Dendritic cell treated with granulocyte-macrophage colony-stimulating factor and Interleukin-4, amounts not matched to agents 40 ng/mL and 50 ng/mL, for 4 days (primary cell): ENCODE measurements at regions not wholly inside any gene's neighbourhood (a gene's known extent, or its start where the extent isn't known, plus 50 kb on each side); places are given as distances from the start of the nearest gene placed in this dataset.
A peak's percentile ranks its signal among the peaks of the same experiment; 100 is the strongest.

Experiments
- H3K27ac Mint-ChIP-seq: one replicate; pipeline ENCODE4 v1.8.0; 2022; ENCODE audit warnings: mild to moderate bottlenecking, mixed read lengths
- H3K27me3 Mint-ChIP-seq: one replicate; pipeline ENCODE4 v1.8.0; 2022; ENCODE audit warnings: mild to moderate bottlenecking, mixed read lengths
- H3K36me3 Mint-ChIP-seq: one replicate; pipeline ENCODE4 v1.8.0; 2022; ENCODE audit warnings: low read depth, mixed read lengths
- H3K4me1 Mint-ChIP-seq: one replicate; pipeline ENCODE4 v1.8.0; 2022; ENCODE audit warnings: low read depth, mixed read lengths
- H3K4me3 Mint-ChIP-seq: one replicate; pipeline ENCODE4 v1.8.0; 2022; ENCODE audit warnings: mild to moderate bottlenecking, moderate library complexity, mixed read lengths
- H3K9me3 Mint-ChIP-seq: one replicate; pipeline ENCODE4 v1.8.0; 2022; ENCODE audit warnings: mixed read lengths
- intact Hi-C: fragments of 100-400 bp; cut with micrococcal nuclease; formaldehyde crosslinking; loops from one replicate; pipeline ENCODE4 v1.15.0; 2022

DNA sequence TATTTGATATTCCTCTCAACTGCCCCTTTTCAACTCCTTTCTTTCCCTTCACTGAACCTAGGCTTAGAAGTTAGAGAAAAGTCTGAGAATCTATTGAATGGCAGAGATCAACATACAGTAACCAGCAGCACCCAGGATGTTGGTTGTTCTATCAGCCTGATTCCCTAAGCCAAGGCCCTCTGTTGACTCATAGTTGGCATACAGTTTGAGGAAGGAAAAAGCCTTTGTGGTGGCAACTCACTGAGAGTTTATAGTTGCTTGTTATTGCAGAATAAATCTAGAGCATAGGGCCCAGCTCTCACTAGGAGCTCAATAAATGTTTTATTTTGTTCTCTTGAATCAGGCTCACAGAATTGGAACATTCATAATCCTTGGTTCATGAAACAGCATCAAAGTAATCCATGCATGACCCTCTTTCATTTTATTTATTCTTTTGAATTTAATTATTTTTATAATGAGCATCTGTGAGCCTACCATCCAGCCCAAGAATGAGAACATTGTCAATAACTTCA lies 119.1 kb upstream of the ADGRF1 start:
- intact Hi-C loops = loop anchor here (5.0 to 10.0 kb wide), 3 partner anchors 56 to 146 kb away; partner anchors contain the start of gene TNFRSF21
- Mint-ChIP-seq H3K27me3 (peaks cover 5% of the 10 kb centered on the region), H3K36me3 (no peaks in the 10 kb centered on the region), H3K9me3 (no peaks in the 10 kb centered on the region), H3K27ac (peak overlapping the region; percentile 58), H3K4me3 (no peak overlapping the region), H3K4me1 (peaks cover 46% of the 10 kb centered on the region)

GRCh38 chr6:47160702-47161101 lies 118.6 kb upstream of the ADGRF1 start:
- Mint-ChIP-seq H3K4me1 (peaks cover 41% of the 10 kb centered on the region), H3K27ac (peak overlapping the region; percentile 58), H3K36me3 (no peaks in the 10 kb centered on the region), H3K9me3 (no peaks in the 10 kb centered on the region), H3K27me3 (peaks cover 9% of the 10 kb centered on the region), H3K4me3 (no peak overlapping the region)
- intact Hi-C loops = loop anchor here (5.0 to 10.0 kb wide), 3 partner anchors 56 to 147 kb away; partner anchors contain the start of gene TNFRSF21

GRCh38 chr6:47159763-47160162 lies 117.6 kb upstream of the ADGRF1 start:
- Mint-ChIP-seq H3K4me3 (no peak overlapping the region), H3K27ac (no peak overlapping the region), H3K9me3 (no peaks in the 10 kb centered on the region), H3K4me1 (peaks cover 41% of the 10 kb centered on the region), H3K27me3 (peaks cover 14% of the 10 kb centered on the region), H3K36me3 (no peaks in the 10 kb centered on the region)
- intact Hi-C loops = loop anchor here (5.0 to 10.0 kb wide), 3 partner anchors 55 to 148 kb away; partner anchors contain the start of gene TNFRSF21

GRCh38 chr6:47157653-47158219 lies 115.6 kb upstream of the ADGRF1 start:
- H3K4me1 Mint-ChIP-seq = peaks cover 35% of the 10 kb centered on the region
- peaks cover 23% of the 10 kb centered on the region for H3K27me3 Mint-ChIP-seq
- intact Hi-C loops = no loop called here
- no peaks in the 10 kb centered on the region for H3K36me3 Mint-ChIP-seq
- no peak overlapping the region for H3K4me3 Mint-ChIP-seq
- no peak overlapping the region for H3K27ac Mint-ChIP-seq
- H3K9me3 Mint-ChIP-seq = no peaks in the 10 kb centered on the region

DNA sequence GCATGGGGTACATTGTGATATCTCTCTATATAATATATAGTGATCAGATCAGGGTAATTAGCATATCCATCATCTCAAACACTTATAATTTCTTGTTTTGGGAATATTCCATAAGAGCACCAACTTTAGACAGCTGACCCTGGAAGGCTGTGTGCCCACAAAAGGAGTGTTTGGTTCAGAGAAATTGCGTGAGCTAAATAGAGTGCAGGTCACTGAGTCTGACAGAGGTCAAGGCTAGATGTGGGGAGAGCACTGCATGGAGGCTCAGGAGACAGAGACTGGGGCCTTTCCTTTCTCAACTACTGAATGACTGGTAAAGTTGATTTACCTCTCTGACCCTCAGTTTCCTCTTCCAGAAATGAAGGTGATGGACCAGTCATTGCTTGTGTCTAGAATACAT lies 114.9 kb upstream of the ADGRF1 start:
- Mint-ChIP-seq H3K4me3 (no peak overlapping the region), H3K27ac (no peak overlapping the region), H3K36me3 (no peaks in the 10 kb centered on the region), H3K27me3 (peaks cover 24% of the 10 kb centered on the region), H3K4me1 (peaks cover 34% of the 10 kb centered on the region), H3K9me3 (no peaks in the 10 kb centered on the region)
- intact Hi-C loops = no loop called here

DNA sequence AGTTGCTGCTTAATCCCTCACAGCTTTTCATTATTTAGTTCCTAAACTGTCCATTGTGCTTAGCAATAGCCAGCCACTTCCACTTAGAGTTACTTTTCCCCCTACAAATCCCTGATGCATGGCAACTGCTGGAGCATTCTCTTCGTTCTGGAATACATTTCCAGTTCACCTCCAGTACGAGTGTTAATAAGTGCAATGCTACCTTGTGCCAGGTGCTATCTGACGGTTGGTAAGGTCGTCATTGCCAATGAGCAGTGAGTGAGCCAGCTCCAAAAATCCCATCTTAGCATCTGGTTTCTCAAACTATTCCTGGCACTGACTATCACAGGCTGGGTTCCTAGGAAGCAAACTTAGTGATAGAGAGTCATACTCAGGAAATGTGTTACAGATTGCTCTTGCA lies 114.1 kb upstream of the ADGRF1 start:
- H3K4me1 Mint-ChIP-seq = peaks cover 33% of the 10 kb centered on the region
- H3K4me3 Mint-ChIP-seq = no peak overlapping the region
- no peaks in the 10 kb centered on the region for H3K9me3 Mint-ChIP-seq
- no peak overlapping the region for H3K27ac Mint-ChIP-seq
- H3K36me3 Mint-ChIP-seq = no peaks in the 10 kb centered on the region
- intact Hi-C loops = no loop called here
- peaks cover 24% of the 10 kb centered on the region for H3K27me3 Mint-ChIP-seq

GRCh38 chr6:47153404-47153755 lies 111.2 kb upstream of the ADGRF1 start:
- peaks cover 12% of the 10 kb centered on the region for H3K4me1 Mint-ChIP-seq
- H3K4me3 Mint-ChIP-seq = no peak overlapping the region
- peaks cover 31% of the 10 kb centered on the region for H3K27me3 Mint-ChIP-seq
- no peaks in the 10 kb centered on the region for H3K36me3 Mint-ChIP-seq
- intact Hi-C loops = no loop called here
- H3K27ac Mint-ChIP-seq = no peak overlapping the region
- no peaks in the 10 kb centered on the region for H3K9me3 Mint-ChIP-seq

DNA sequence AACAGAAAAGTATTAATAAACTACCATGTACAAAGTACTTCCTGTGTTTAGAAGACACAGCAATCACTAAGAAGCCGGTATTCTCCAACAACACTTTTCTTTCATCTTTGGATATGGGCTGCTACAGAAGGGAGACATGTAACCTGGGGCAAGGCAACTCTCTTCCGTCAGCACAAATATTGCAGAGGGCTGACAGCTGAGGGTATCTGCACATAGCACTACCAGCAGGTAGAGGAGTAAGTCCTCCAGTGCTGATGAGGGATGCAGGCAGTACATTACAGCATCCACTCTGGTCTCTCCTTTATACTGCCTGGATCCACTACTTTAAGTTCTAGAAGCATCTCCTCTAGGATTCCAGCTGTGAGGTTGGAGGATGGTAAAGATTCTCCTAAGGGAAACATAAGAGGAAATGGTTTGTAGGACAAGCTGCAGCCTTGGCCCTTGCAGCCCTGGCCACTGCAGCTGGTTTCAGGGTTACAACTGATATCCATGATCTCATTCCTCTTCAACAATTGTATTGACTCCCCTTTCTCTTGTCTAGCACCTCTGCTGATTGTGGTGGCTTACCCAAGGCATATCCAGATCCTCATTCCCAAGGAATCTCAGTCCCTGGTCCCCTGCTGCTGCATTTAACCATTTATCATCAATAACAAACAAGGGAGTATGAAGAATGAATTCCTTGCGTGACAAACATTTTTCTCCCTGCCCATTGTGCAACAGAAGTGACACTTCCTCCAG lies 110.7 kb upstream of the ADGRF1 start:
- H3K27me3 Mint-ChIP-seq = peaks cover 37% of the 10 kb centered on the region
- H3K4me3 Mint-ChIP-seq = no peak overlapping the region
- peak overlapping the region; percentile 15 for H3K27ac Mint-ChIP-seq
- H3K9me3 Mint-ChIP-seq = no peaks in the 10 kb centered on the region
- intact Hi-C loops = no loop called here
- peaks cover 12% of the 10 kb centered on the region for H3K4me1 Mint-ChIP-seq
- H3K36me3 Mint-ChIP-seq = no peaks in the 10 kb centered on the region

GRCh38 chr6:47151232-47151898 lies 109.2 kb upstream of the ADGRF1 start:
- Mint-ChIP-seq H3K27ac (no peak overlapping the region), H3K27me3 (peaks cover 44% of the 10 kb centered on the region), H3K36me3 (no peaks in the 10 kb centered on the region), H3K4me1 (peaks cover 12% of the 10 kb centered on the region), H3K4me3 (no peak overlapping the region), H3K9me3 (no peaks in the 10 kb centered on the region)
- intact Hi-C loops = no loop called here

DNA sequence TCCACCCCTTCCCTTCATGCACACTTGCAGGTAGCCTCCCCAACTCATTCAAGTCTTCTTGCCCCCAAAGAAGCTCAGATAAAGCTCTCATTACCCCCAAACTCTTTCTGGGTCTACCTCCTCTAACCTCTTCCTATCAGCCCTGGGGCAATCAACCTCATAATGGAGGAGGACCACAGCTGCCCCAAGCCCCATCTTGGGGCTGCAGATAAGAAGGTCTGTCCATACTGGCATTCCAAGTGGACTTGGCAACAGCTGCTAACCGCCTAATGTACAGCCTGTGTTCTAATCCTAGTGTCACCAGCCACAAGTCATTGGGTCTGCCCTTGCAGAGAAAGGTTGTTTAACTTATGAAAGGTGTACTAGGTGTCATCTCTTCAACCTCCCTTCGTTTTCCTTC lies 107.4 kb upstream of the ADGRF1 start:
- Mint-ChIP-seq H3K4me1 (peaks cover 12% of the 10 kb centered on the region), H3K9me3 (no peaks in the 10 kb centered on the region), H3K36me3 (no peaks in the 10 kb centered on the region), H3K27ac (no peak overlapping the region), H3K4me3 (no peak overlapping the region), H3K27me3 (peaks cover 32% of the 10 kb centered on the region)
- intact Hi-C loops = no loop called here

DNA sequence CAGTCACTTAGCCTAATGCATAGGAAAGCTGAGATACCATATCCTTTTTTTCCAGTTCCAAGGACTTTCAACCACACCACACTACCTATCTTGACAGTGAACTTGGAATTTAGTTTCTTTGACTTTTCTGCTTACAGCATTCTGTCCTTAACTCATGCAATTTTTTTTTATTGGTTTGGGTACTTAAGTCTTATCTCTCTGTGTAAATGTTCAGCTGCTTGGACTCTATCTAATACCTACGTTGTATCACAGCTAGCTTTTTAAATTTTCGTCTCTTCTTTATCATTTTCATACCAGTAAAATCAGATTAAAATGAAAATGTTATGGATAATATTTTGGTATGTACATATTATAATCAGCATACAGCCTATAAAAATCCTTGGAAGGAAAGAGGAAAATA lies 106.9 kb upstream of the ADGRF1 start:
- Mint-ChIP-seq H3K4me3 (no peak overlapping the region), H3K9me3 (no peaks in the 10 kb centered on the region), H3K27ac (no peak overlapping the region), H3K36me3 (no peaks in the 10 kb centered on the region), H3K4me1 (peaks cover 12% of the 10 kb centered on the region), H3K27me3 (peaks cover 30% of the 10 kb centered on the region)
- intact Hi-C loops = no loop called here

- Mint-ChIP-seq H3K36me3 (no peaks in the 10 kb centered on the region), H3K27me3 (peaks cover 31% of the 10 kb centered on the region), H3K9me3 (peaks cover 2% of the 10 kb centered on the region), H3K4me3 (no peak overlapping the region), H3K27ac (no peak overlapping the region), H3K4me1 (peaks cover 9% of the 10 kb centered on the region)
- intact Hi-C loops = no loop called here
Observed at GRCh38 chr6:47147836-47148344, 105.8 kb upstream of the ADGRF1 start.

GRCh38 chr6:47147175-47147727 lies 105.1 kb upstream of the ADGRF1 start:
- Mint-ChIP-seq H3K4me3 (no peak overlapping the region), H3K27ac (no peak overlapping the region)

More at GRCh38 chr6:47147175-47147727, 105.1 kb upstream of the ADGRF1 start:
- Mint-ChIP-seq H3K9me3 (peaks cover 6% of the 10 kb centered on the region), H3K36me3 (no peaks in the 10 kb centered on the region), H3K4me1 (peaks cover 5% of the 10 kb centered on the region), H3K27me3 (peaks cover 31% of the 10 kb centered on the region)
- intact Hi-C loops = no loop called here
